T-cell (primary cell): ENCODE measurements at regions not wholly inside any gene's neighbourhood (a gene's known extent, or its start where the extent isn't known, plus 50 kb on each side); places are given as distances from the start of the nearest gene placed in this dataset.

ENCODE experiments used
- ATAC-seq, 4 experiments: fragments of 200-7000 bp in 3 of 4; fragments of 150-1000 bp in 1 of 4; cut with Tn5 transposase; replicated peaks in 1 of 4; 1 replicate in 3 of 4; 2 replicates in 1 of 4; pipeline ENCODE4 v1.10.0; 2021; ENCODE audit warnings: moderate library complexity in 3 of 4, mild to moderate bottlenecking in 2 of 4, moderate number of reproducible peaks in 1 of 4
- CTCF ChIA-PET, 2 donors: fragments of 300-600 bp; sonication (Branson Sonifier 250); formaldehyde crosslinking; loops; one replicate each; lab custom pipeline; 2022; ENCODE audit warnings: antibody characterized with exemption in 2 of 2; lab: Charles Lee
- POLR2A ChIA-PET, 2 donors: fragments of 300-600 bp; sonication (Branson Sonifier 250); formaldehyde crosslinking; loops; one replicate each; lab custom pipeline; 2022; ENCODE audit warnings: antibody characterized with exemption in 2 of 2; lab: Charles Lee
- DNase-seq, 35 experiments: peaks; one replicate each; pipeline versions ENCODE4 v3.0.0 to v3.0.0-alpha.2; 2013 to 2023
- H3K27ac ChIP-seq: one replicate; pipeline ENCODE4 v1.5.1; 2013; ENCODE audit warnings: low read length
- H3K27me3 ChIP-seq, 2 experiments: replicated peaks in 1 of 2; 1 replicate in 1 of 2; 2 replicates in 1 of 2; pipeline versions ENCODE4 v1.6.1 to v1.7.0; 2013; ENCODE audit warnings: low read length in 1 of 2, mixed read lengths in 1 of 2; ENCODE audit not compliant: control insufficient read depth in 2 of 2, insufficient read depth in 2 of 2; ENCODE audit errors: extremely low read depth in 1 of 2
- H3K36me3 ChIP-seq, 2 donors: 1 replicate in 1 of 2; 2 replicates in 1 of 2; pipeline versions ENCODE4 v1.6.1 to v1.7.0; 2013; ENCODE audit warnings: low read length in 1 of 2; ENCODE audit not compliant: control insufficient read depth in 2 of 2, insufficient read depth in 1 of 2; ENCODE audit errors: extremely low read depth in 1 of 2
- H3K4me1 ChIP-seq, 2 experiments: 1 replicate in 1 of 2; 2 replicates in 1 of 2; pipeline versions ENCODE4 v1.6.1 to v1.7.0; 2013; ENCODE audit warnings: low read length in 2 of 2, mixed read lengths in 1 of 2; ENCODE audit not compliant: insufficient read depth in 2 of 2, control insufficient read depth in 1 of 2; ENCODE audit errors: extremely low read depth in 1 of 2
- H3K4me3 ChIP-seq, 2 donors: 1 replicate in 1 of 2; 2 replicates in 1 of 2; pipeline versions ENCODE4 v1.5.1 to v1.7.0; 2013; ENCODE audit warnings: mild to moderate bottlenecking in 2 of 2, low read length in 1 of 2, moderate library complexity in 1 of 2; ENCODE audit not compliant: control insufficient read depth in 1 of 2; ENCODE audit errors: extremely low read depth in 1 of 2
- H3K9me3 ChIP-seq: 2 replicates; pipeline ENCODE4 v1.7.0; 2013
- H3K27ac Mint-ChIP-seq, 2 donors: one replicate each; pipeline ENCODE4 v1.8.0; 2020 to 2021; ENCODE audit warnings: mild to moderate bottlenecking in 2 of 2, mixed read lengths in 2 of 2
- H3K27me3 Mint-ChIP-seq, 2 donors: one replicate each; pipeline ENCODE4 v1.8.0; 2021 to 2022; ENCODE audit warnings: mixed read lengths in 2 of 2
- H3K36me3 Mint-ChIP-seq: one replicate; pipeline ENCODE4 v1.8.0; 2021; ENCODE audit warnings: mixed read lengths
- H3K4me1 Mint-ChIP-seq, 3 donors: one replicate each; pipeline ENCODE4 v1.8.0; 2020 to 2022; ENCODE audit warnings: mixed read lengths in 3 of 3, mild to moderate bottlenecking in 1 of 3
- H3K4me3 Mint-ChIP-seq, 3 donors: one replicate each; pipeline ENCODE4 v1.8.0; 2020 to 2022; ENCODE audit warnings: mild to moderate bottlenecking in 3 of 3, mixed read lengths in 3 of 3, moderate library complexity in 3 of 3
- H3K9me3 Mint-ChIP-seq, 3 donors: one replicate each; pipeline ENCODE4 v1.8.0; 2020 to 2022; ENCODE audit warnings: mixed read lengths in 3 of 3
- WGBS: methylation state at CpG from one replicate; pipeline ENCODE4 v1.1.5; 2013; ENCODE audit warnings: missing lambda C conversion rate; ENCODE audit not compliant: insufficient coverage; 5-methylcytosine and 5-hydroxymethylcytosine counted together

- no peak for ATAC-seq
- Histone ChIP-seq H3K9me3 (no peaks in the 10 kb centered on the region), H3K27me3 (no peaks in the 10 kb centered on the region), H3K4me1 (no peaks in the 10 kb centered on the region), H3K4me3 (no peak overlapping the region), H3K36me3 (no peaks in the 10 kb centered on the region), H3K27ac (no peak overlapping the region)
- CTCF ChIA-PET, result no interaction called here
- 78% methylated on average over 3 of the region's 6 CpGs for WGBS
- POLR2A ChIA-PET, result no interaction called here
- Mint-ChIP-seq H3K4me1 (no peaks in the 10 kb centered on the region), H3K9me3 (peaks cover 14 to 15% (median 15%) of the 10 kb centered on the region in 3 donors), H3K4me3 (no peak overlapping the region), H3K27ac (no peak overlapping the region), H3K36me3 (no peaks in the 10 kb centered on the region), H3K27me3 (no peaks in the 10 kb centered on the region)
- no peak for DNase-seq
Measured at GRCh38 chr4:187227907-187228704, 504.4 kb upstream of the FAT1 start.

GRCh38 chr4:187232196-187232595 lies 508.5 kb upstream of the FAT1 start:
- H3K27ac ChIP-seq, result no peak overlapping the region
- CTCF ChIA-PET, result no interaction called here
- H3K9me3 ChIP-seq, result no peaks in the 10 kb centered on the region
- no peaks in the 10 kb centered on the region for H3K27me3 ChIP-seq
- Mint-ChIP-seq H3K27me3 (no peaks in the 10 kb centered on the region), H3K4me1 (no peaks in the 10 kb centered on the region), H3K27ac (no peak overlapping the region), H3K4me3 (no peak overlapping the region), H3K36me3 (no peaks in the 10 kb centered on the region), H3K9me3 (peaks cover 10 to 15% (median 11%) of the 10 kb centered on the region in 3 donors)
- no peak overlapping the region for H3K4me3 ChIP-seq
- no peaks in the 10 kb centered on the region for H3K36me3 ChIP-seq
- no peak for ATAC-seq
- POLR2A ChIA-PET, result no interaction called here
- no peaks in the 10 kb centered on the region for H3K4me1 ChIP-seq
- DNase-seq, result no peak
- WGBS, result no CpG with 5 or more reads among the region's 3 CpGs

GRCh38 chr4:187232796-187233195 lies 509.1 kb upstream of the FAT1 start:
- ChIA-PET CTCF (no interaction called here), POLR2A (no interaction called here)
- WGBS, result 17% methylated on average over 1 of the region's 2 CpGs
- H3K4me3 ChIP-seq, result no peak overlapping the region
- Mint-ChIP-seq H3K9me3 (peaks cover 11 to 15% (median 11%) of the 10 kb centered on the region in 3 donors), H3K27me3 (no peaks in the 10 kb centered on the region), H3K27ac (no peak overlapping the region), H3K4me3 (no peak overlapping the region), H3K36me3 (no peaks in the 10 kb centered on the region), H3K4me1 (no peaks in the 10 kb centered on the region)
- no peaks in the 10 kb centered on the region for H3K4me1 ChIP-seq
- no peaks in the 10 kb centered on the region for H3K27me3 ChIP-seq
- no peak for ATAC-seq
- no peaks in the 10 kb centered on the region for H3K36me3 ChIP-seq
- DNase-seq, result no peak
- no peak overlapping the region for H3K27ac ChIP-seq
- H3K9me3 ChIP-seq, result no peaks in the 10 kb centered on the region

- no peak overlapping the region for H3K4me3 Mint-ChIP-seq
- ChIA-PET POLR2A (no interaction called here), CTCF (interaction anchor here in 1 of 2 donors (0.7 kb wide), 1 partner anchor 1959 kb away, joined by 5 read pairs; no protein-coding TSS in a partner anchor)
- no peak for ATAC-seq
- no peaks in the 10 kb centered on the region for H3K36me3 ChIP-seq
- no peaks in the 10 kb centered on the region for H3K9me3 ChIP-seq
- H3K36me3 Mint-ChIP-seq, result no peaks in the 10 kb centered on the region
- H3K4me3 ChIP-seq, result no peak overlapping the region
- H3K27ac Mint-ChIP-seq, result no peak overlapping the region
- H3K4me1 ChIP-seq, result no peaks in the 10 kb centered on the region
- peaks cover 5 to 21% (median 12%) of the 10 kb centered on the region in 3 donors for H3K9me3 Mint-ChIP-seq
- H3K4me1 Mint-ChIP-seq, result no peaks in the 10 kb centered on the region
- no peaks in the 10 kb centered on the region for H3K27me3 Mint-ChIP-seq
- no peak for DNase-seq
- no peaks in the 10 kb centered on the region for H3K27me3 ChIP-seq
- WGBS, result 81% methylated on average over 13 of the region's 16 CpGs
- H3K27ac ChIP-seq, result no peak overlapping the region
Measured at GRCh38 chr4:187235456-187236170, 512.0 kb upstream of the FAT1 start.

GRCh38 chr4:187236209-187236890 lies 512.7 kb upstream of the FAT1 start:
- H3K4me1 ChIP-seq, result no peaks in the 10 kb centered on the region
- Mint-ChIP-seq H3K4me3 (no peak overlapping the region), H3K27me3 (no peaks in the 10 kb centered on the region), H3K27ac (no peak overlapping the region), H3K36me3 (no peaks in the 10 kb centered on the region), H3K9me3 (peaks cover 5 to 22% (median 10%) of the 10 kb centered on the region in 3 donors), H3K4me1 (no peaks in the 10 kb centered on the region)
- no peak overlapping the region for H3K27ac ChIP-seq
- no peaks in the 10 kb centered on the region for H3K27me3 ChIP-seq
- no peaks in the 10 kb centered on the region for H3K36me3 ChIP-seq
- POLR2A ChIA-PET, result no interaction called here
- H3K9me3 ChIP-seq, result no peaks in the 10 kb centered on the region
- H3K4me3 ChIP-seq, result no peak overlapping the region
- no CpG with 5 or more reads among the region's 4 CpGs for WGBS
- no peak for ATAC-seq
- DNase-seq, result no peak
- CTCF ChIA-PET, result interaction anchor here in 1 of 2 donors (0.7 kb wide), 1 partner anchor 1958 kb away, joined by 5 read pairs; no protein-coding TSS in a partner anchor

GRCh38 chr4:187238646-187239045 lies 515.0 kb upstream of the FAT1 start:
- Mint-ChIP-seq H3K27me3 (no peaks in the 10 kb centered on the region), H3K27ac (no peak overlapping the region), H3K4me1 (no peaks in the 10 kb centered on the region), H3K4me3 (no peak overlapping the region), H3K9me3 (peaks cover 12 to 28% (median 14%) of the 10 kb centered on the region in 3 donors), H3K36me3 (no peaks in the 10 kb centered on the region)
- DNase-seq (no peak), ATAC-seq (no peak)
- no peaks in the 10 kb centered on the region for H3K36me3 ChIP-seq
- no peak overlapping the region for H3K27ac ChIP-seq
- CTCF ChIA-PET, result no interaction called here
- H3K4me1 ChIP-seq, result no peaks in the 10 kb centered on the region
- POLR2A ChIA-PET, result no interaction called here
- no peaks in the 10 kb centered on the region for H3K9me3 ChIP-seq
- no peaks in the 10 kb centered on the region for H3K27me3 ChIP-seq
- no peak overlapping the region for H3K4me3 ChIP-seq
